Muscle layer of duodenum (tissue), 2 donors: ENCODE measurements at regions not wholly inside any gene's neighbourhood (a gene's known extent, or its start where the extent isn't known, plus 50 kb on each side); places are given as distances from the start of the nearest gene placed in this dataset.

Experiments
- H3K27ac ChIP-seq: one replicate; pipeline ENCODE4 v1.7.0; 2013; ENCODE audit warnings: mild to moderate bottlenecking, low read length
- H3K27me3 ChIP-seq: one replicate; pipeline ENCODE4 v1.7.0; 2013; ENCODE audit warnings: low read depth, mild to moderate bottlenecking, control low read depth, low read length
- H3K36me3 ChIP-seq, 2 donors: one replicate each; pipeline ENCODE4 v1.7.0; 2013; ENCODE audit warnings: low read length in 2 of 2, control low read depth in 1 of 2, mild to moderate bottlenecking in 1 of 2; ENCODE audit not compliant: insufficient read depth in 2 of 2, control insufficient read depth in 1 of 2
- H3K4me1 ChIP-seq, 2 donors: one replicate each; pipeline ENCODE4 v1.7.0; 2013; ENCODE audit warnings: low read length in 2 of 2, mild to moderate bottlenecking in 2 of 2, control low read depth in 1 of 2, moderate library complexity in 1 of 2; ENCODE audit not compliant: insufficient read depth in 2 of 2, control insufficient read depth in 1 of 2
- H3K4me3 ChIP-seq, 2 donors: one replicate each; pipeline ENCODE4 v1.7.0; 2013; ENCODE audit warnings: low read length in 2 of 2, low read depth in 1 of 2, mild to moderate bottlenecking in 1 of 2
- H3K9me3 ChIP-seq, 2 donors: one replicate each; pipeline ENCODE4 v1.7.0; 2013; ENCODE audit warnings: low read length in 2 of 2, control low read depth in 1 of 2, mild to moderate bottlenecking in 1 of 2; ENCODE audit not compliant: control insufficient read depth in 1 of 2
- donor health status: healthy.

- H3K27ac ChIP-seq = no peak overlapping the region
- no peak overlapping the region for H3K4me3 ChIP-seq
- H3K36me3 ChIP-seq = no peaks in the 10 kb centered on the region
- no peaks in the 10 kb centered on the region for H3K4me1 ChIP-seq
- H3K9me3 ChIP-seq = no peaks in the 10 kb centered on the region
- no peaks in the 10 kb centered on the region for H3K27me3 ChIP-seq
Observed at GRCh38 chr17:5694551-5694950, 110.2 kb upstream of the NLRP1 start.

GRCh38 chr17:5695480-5695879, 111.2 kb upstream of the NLRP1 start:
- H3K36me3 ChIP-seq = no peaks in the 10 kb centered on the region
- no peak overlapping the region for H3K27ac ChIP-seq
- H3K4me3 ChIP-seq = no peak overlapping the region
- no peaks in the 10 kb centered on the region for H3K27me3 ChIP-seq
- H3K9me3 ChIP-seq = no peaks in the 10 kb centered on the region
- H3K4me1 ChIP-seq = no peaks in the 10 kb centered on the region

GRCh38 chr17:5698959-5699358, 114.7 kb upstream of the NLRP1 start:
- Histone ChIP-seq H3K4me3 (no peak overlapping the region), H3K27ac (no peak overlapping the region), H3K27me3 (no peaks in the 10 kb centered on the region), H3K4me1 (no peaks in the 10 kb centered on the region), H3K36me3 (no peaks in the 10 kb centered on the region), H3K9me3 (peaks cover 0 to 8% of the 10 kb centered on the region in 2 donors)

GRCh38 chr17:5699814-5700213, 115.5 kb upstream of the NLRP1 start:
- Histone ChIP-seq H3K27ac (no peak overlapping the region), H3K4me1 (no peaks in the 10 kb centered on the region), H3K9me3 (peaks cover 0 to 8% of the 10 kb centered on the region in 2 donors), H3K4me3 (no peak overlapping the region), H3K27me3 (no peaks in the 10 kb centered on the region), H3K36me3 (no peaks in the 10 kb centered on the region)

- Histone ChIP-seq H3K27me3 (no peaks in the 10 kb centered on the region), H3K36me3 (no peaks in the 10 kb centered on the region), H3K4me1 (no peaks in the 10 kb centered on the region), H3K4me3 (no peak overlapping the region), H3K9me3 (peaks cover 0 to 8% of the 10 kb centered on the region in 2 donors), H3K27ac (no peak overlapping the region)
Observed at GRCh38 chr17:5700745-5701144, 116.4 kb upstream of the NLRP1 start.

DNA sequence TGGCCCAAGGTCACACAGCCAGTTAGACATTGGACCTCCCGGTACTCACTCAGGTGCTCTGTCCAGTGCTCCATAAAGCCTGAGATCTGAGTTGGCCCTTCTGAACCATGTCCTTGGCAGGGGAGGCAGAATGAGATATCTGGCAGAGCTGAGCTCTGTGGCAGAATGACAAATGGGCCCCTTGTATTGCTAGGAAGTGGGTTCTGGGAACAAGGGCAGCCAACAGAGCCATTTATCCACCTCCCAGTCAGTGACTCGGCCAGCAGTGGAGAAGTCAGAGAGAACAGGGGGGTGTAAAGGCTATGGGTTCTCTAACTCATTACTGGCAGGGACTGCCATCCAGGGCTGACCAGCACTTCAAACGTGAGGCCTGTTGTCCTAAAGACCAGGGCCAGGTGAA, 117.1 kb upstream of the NLRP1 start:
- Histone ChIP-seq H3K27ac (no peak overlapping the region), H3K36me3 (no peaks in the 10 kb centered on the region), H3K4me3 (no peak overlapping the region), H3K4me1 (no peaks in the 10 kb centered on the region), H3K27me3 (no peaks in the 10 kb centered on the region), H3K9me3 (peaks cover 0 to 8% of the 10 kb centered on the region in 2 donors)

DNA sequence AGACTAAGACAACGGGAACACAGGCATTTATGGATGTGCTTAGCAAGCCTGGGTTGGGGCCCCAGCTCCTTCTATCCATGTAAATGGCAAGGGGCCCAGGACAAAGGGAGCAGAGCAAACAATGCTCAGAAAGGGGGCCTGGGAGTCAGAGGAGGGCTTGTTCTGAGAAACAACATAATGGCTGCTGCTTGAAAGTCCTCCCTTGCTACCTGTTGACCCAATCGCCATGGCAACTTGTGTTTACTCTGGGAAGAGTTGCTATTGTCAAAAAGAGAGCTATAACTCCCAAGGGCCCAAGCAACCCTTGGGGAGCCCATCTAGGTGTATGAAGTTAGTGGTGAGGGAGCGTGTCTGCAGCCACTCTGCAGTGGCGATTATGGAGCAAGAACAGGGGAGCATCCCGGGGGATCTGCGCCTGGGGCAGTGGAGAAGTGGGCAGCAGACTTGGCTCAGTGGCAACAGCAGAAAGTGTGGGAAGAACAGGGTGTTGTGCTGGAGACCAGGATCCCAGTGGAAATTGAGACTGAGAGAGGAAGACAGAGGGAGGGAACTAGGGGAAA, 118.7 kb upstream of the NLRP1 start:
- Histone ChIP-seq H3K27me3 (no peaks in the 10 kb centered on the region), H3K36me3 (no peaks in the 10 kb centered on the region), H3K27ac (no peak overlapping the region), H3K4me1 (no peaks in the 10 kb centered on the region), H3K9me3 (peaks cover 0 to 8% of the 10 kb centered on the region in 2 donors), H3K4me3 (no peak overlapping the region)

DNA sequence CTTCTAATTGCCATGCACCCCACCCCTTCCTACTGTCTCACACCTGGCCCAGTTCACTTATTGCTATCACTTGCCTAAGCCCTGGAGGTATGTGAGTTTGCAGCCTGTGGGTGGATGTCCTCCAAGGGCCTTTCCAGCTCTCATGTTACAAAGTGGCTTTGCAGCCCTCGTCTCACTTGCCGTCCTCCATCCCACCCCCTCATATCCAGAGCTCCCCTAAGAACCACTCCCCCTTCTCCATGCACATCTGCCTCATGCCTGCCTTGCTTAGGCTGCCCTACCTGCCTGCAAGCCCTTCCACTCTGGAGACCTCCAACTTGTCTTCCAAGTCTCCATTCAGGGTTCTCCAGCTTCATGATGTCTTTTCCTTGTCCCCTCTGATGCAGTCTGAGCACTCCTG, 119.4 kb upstream of the NLRP1 start:
- Histone ChIP-seq H3K27me3 (no peaks in the 10 kb centered on the region), H3K27ac (no peak overlapping the region), H3K36me3 (no peaks in the 10 kb centered on the region), H3K4me3 (no peak overlapping the region), H3K4me1 (no peaks in the 10 kb centered on the region), H3K9me3 (peaks cover 0 to 8% of the 10 kb centered on the region in 2 donors)

GRCh38 chr17:5705081-5705875, 121.0 kb upstream of the NLRP1 start:
- Histone ChIP-seq H3K36me3 (no peaks in the 10 kb centered on the region), H3K27me3 (no peaks in the 10 kb centered on the region), H3K9me3 (peaks cover 0 to 8% of the 10 kb centered on the region in 2 donors), H3K4me1 (no peaks in the 10 kb centered on the region), H3K4me3 (no peak overlapping the region), H3K27ac (no peak overlapping the region)

- no peaks in the 10 kb centered on the region for H3K36me3 ChIP-seq
- no peak overlapping the region for H3K27ac ChIP-seq
- H3K9me3 ChIP-seq = peaks cover 0 to 8% of the 10 kb centered on the region in 2 donors
- H3K4me1 ChIP-seq = no peaks in the 10 kb centered on the region
- no peaks in the 10 kb centered on the region for H3K27me3 ChIP-seq
- H3K4me3 ChIP-seq = no peak overlapping the region
Observed at GRCh38 chr17:5705876-5706576, 121.7 kb upstream of the NLRP1 start.

DNA sequence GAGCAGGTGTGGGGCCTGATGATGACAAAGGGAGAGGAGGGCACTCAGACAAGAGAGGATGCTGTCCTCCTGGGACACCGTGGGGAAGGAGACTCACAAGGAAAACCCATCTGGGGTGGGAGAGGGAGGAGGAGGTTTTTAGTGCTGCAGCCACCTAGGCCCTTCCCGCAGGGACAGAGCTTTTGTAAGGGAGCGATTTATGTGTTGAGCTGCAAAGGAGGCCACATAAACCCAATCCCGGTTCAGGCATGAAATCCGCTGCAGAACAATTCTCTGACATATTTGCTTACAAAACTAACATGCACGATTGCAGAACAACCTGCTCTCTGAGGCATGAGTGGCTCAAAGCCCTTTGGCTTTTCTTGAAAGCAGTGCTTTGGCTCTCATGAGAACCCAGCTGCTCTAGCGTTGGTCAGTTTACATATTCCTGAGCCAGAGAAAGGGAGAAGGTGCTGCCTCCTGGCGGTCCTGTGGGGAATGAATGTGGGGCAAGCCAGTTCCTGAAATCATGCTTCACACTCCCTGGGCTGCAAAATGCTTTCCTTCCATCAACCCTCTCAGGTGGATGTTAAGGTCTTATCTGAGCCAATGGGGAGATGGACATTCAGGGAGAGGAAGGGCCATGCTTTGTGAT, 122.4 kb upstream of the NLRP1 start:
- H3K36me3 ChIP-seq = no peaks in the 10 kb centered on the region
- no peaks in the 10 kb centered on the region for H3K4me1 ChIP-seq
- no peaks in the 10 kb centered on the region for H3K27me3 ChIP-seq
- peaks cover 0 to 8% of the 10 kb centered on the region in 2 donors for H3K9me3 ChIP-seq
- no peak overlapping the region for H3K4me3 ChIP-seq
- H3K27ac ChIP-seq = no peak overlapping the region
